ENCODE measurements at regions not wholly inside any gene's neighbourhood (a gene's known extent, or its start where the extent isn't known, plus 50 kb on each side); places are given as distances from the start of the nearest gene placed in this dataset.

GRCh38 chr3:22476976-22477375 lies 726.0 kb upstream of the ZNF385D start:
- no peak overlapping the region for H4K12ac ChIP-seq (ENCODE audit: low read depth, low read length)
- no peak for DNase-seq
- H2BK120ac ChIP-seq (ENCODE audit: insufficient read depth, low read length, poor library complexity) = no peak overlapping the region
- H3K14ac ChIP-seq (ENCODE audit: low read length) = no peak overlapping the region
- H3K27ac ChIP-seq (ENCODE audit: low read depth, low read length) = no peak overlapping the region
- no peak overlapping the region for H2BK12ac ChIP-seq (ENCODE audit: low read length)
- no peak overlapping the region for H2BK5ac ChIP-seq (ENCODE audit: low read depth, low read length, poor library complexity)
- H3K9me3 ChIP-seq (ENCODE audit: insufficient read depth, low read depth, low read length) = no peaks in the 10 kb centered on the region
- no peaks in the 10 kb centered on the region for H3K36me3 ChIP-seq (ENCODE audit: control insufficient read depth in 1 of 2, insufficient read depth in 2 of 2, low read length in 2 of 2)
- no peak overlapping the region for H2AK5ac ChIP-seq (ENCODE audit: low read length)
- no peak overlapping the region for H3K18ac ChIP-seq (ENCODE audit: low read length)
- H3K23ac ChIP-seq (ENCODE audit: low read length) = no peak overlapping the region
- no peaks in the 10 kb centered on the region for H3K27me3 ChIP-seq (ENCODE audit: insufficient read depth, low read length)
- no peaks in the 10 kb centered on the region for H3K4me1 ChIP-seq (ENCODE audit: control insufficient read depth in 1 of 2, insufficient read depth in 2 of 2, low read length in 2 of 2)
- no peaks in the 10 kb centered on the region for H3K79me2 ChIP-seq (ENCODE audit: control insufficient read depth, insufficient read depth, low read length, poor library complexity)
- H3K79me1 ChIP-seq (ENCODE audit: low read length) = no peaks in the 10 kb centered on the region
- no peak overlapping the region for H3K4me2 ChIP-seq (ENCODE audit: low read length)
- no peak overlapping the region for H4K91ac ChIP-seq (ENCODE audit: low read depth, low read length)
- H3K4me3 ChIP-seq (ENCODE audit: low read depth, low read length) = no peak overlapping the region
- H3K4ac ChIP-seq (ENCODE audit: low read depth, low read length) = no peak overlapping the region
- no peak overlapping the region for H2AFZ ChIP-seq (ENCODE audit: insufficient read depth, low read length, poor library complexity)
- no peak overlapping the region for H3K9ac ChIP-seq (ENCODE audit: low read length)
- no peak overlapping the region for H4K8ac ChIP-seq (ENCODE audit: low read depth, low read length)
- no CpG with 5 or more reads among the region's 1 CpG for WGBS (ENCODE audit: extremely low coverage, insufficient coverage, insufficient read length)

GRCh38 chr3:22485954-22486353 lies 717.2 kb upstream of the UBE2E2 start:
- H2BK5ac ChIP-seq (ENCODE audit: low read depth, low read length, poor library complexity) = no peak overlapping the region
- H3K27ac ChIP-seq (ENCODE audit: low read depth, low read length) = no peak overlapping the region
- no peak overlapping the region for H3K4me2 ChIP-seq (ENCODE audit: low read length)
- no peak overlapping the region for H4K12ac ChIP-seq (ENCODE audit: low read depth, low read length)
- no peak overlapping the region for H4K8ac ChIP-seq (ENCODE audit: low read depth, low read length)
- H3K4me3 ChIP-seq (ENCODE audit: low read depth, low read length) = no peak overlapping the region
- H3K27me3 ChIP-seq (ENCODE audit: insufficient read depth, low read length) = no peaks in the 10 kb centered on the region
- no peak overlapping the region for H3K18ac ChIP-seq (ENCODE audit: low read length)
- H4K91ac ChIP-seq (ENCODE audit: low read depth, low read length) = no peak overlapping the region
- no peak overlapping the region for H2AK5ac ChIP-seq (ENCODE audit: low read length)
- WGBS (ENCODE audit: extremely low coverage, insufficient coverage, insufficient read length) = no CpG with 5 or more reads among the region's 3 CpGs
- H3K36me3 ChIP-seq (ENCODE audit: control insufficient read depth in 1 of 2, insufficient read depth in 2 of 2, low read length in 2 of 2) = no peaks in the 10 kb centered on the region
- no peaks in the 10 kb centered on the region for H3K9me3 ChIP-seq (ENCODE audit: insufficient read depth, low read depth, low read length)
- no peak overlapping the region for H2BK120ac ChIP-seq (ENCODE audit: insufficient read depth, low read length, poor library complexity)
- no peaks in the 10 kb centered on the region for H3K4me1 ChIP-seq (ENCODE audit: control insufficient read depth in 1 of 2, insufficient read depth in 2 of 2, low read length in 2 of 2)
- H2AFZ ChIP-seq (ENCODE audit: insufficient read depth, low read length, poor library complexity) = no peak overlapping the region
- no peak overlapping the region for H2BK12ac ChIP-seq (ENCODE audit: low read length)
- no peaks in the 10 kb centered on the region for H3K79me1 ChIP-seq (ENCODE audit: low read length)
- H3K79me2 ChIP-seq (ENCODE audit: control insufficient read depth, insufficient read depth, low read length, poor library complexity) = no peaks in the 10 kb centered on the region
- no peak overlapping the region for H3K23ac ChIP-seq (ENCODE audit: low read length)
- no peak for DNase-seq
- H3K4ac ChIP-seq (ENCODE audit: low read depth, low read length) = no peak overlapping the region
- no peak overlapping the region for H3K9ac ChIP-seq (ENCODE audit: low read length)
- H3K14ac ChIP-seq (ENCODE audit: low read length) = no peak overlapping the region

GRCh38 chr3:22490747-22491146 lies 712.4 kb upstream of the UBE2E2 start:
- no peak overlapping the region for H2BK12ac ChIP-seq (ENCODE audit: low read length)
- H3K4me2 ChIP-seq (ENCODE audit: low read length) = no peak overlapping the region
- H3K18ac ChIP-seq (ENCODE audit: low read length) = no peak overlapping the region
- H3K9me3 ChIP-seq (ENCODE audit: insufficient read depth, low read depth, low read length) = no peaks in the 10 kb centered on the region
- H3K27ac ChIP-seq (ENCODE audit: low read depth, low read length) = no peak overlapping the region
- H2AFZ ChIP-seq (ENCODE audit: insufficient read depth, low read length, poor library complexity) = no peak overlapping the region
- no peak overlapping the region for H3K9ac ChIP-seq (ENCODE audit: low read length)
- no peaks in the 10 kb centered on the region for H3K79me1 ChIP-seq (ENCODE audit: low read length)
- H3K23ac ChIP-seq (ENCODE audit: low read length) = no peak overlapping the region
- H3K4ac ChIP-seq (ENCODE audit: low read depth, low read length) = no peak overlapping the region
- no peak overlapping the region for H3K14ac ChIP-seq (ENCODE audit: low read length)
- no CpG with 5 or more reads among the region's 1 CpG for whole genome bisulfite sequencing (ENCODE audit: extremely low coverage, insufficient coverage, insufficient read length)
- H3K4me1 ChIP-seq (ENCODE audit: control insufficient read depth in 1 of 2, insufficient read depth in 2 of 2, low read length in 2 of 2) = no peaks in the 10 kb centered on the region
- H3K79me2 ChIP-seq (ENCODE audit: control insufficient read depth, insufficient read depth, low read length, poor library complexity) = no peaks in the 10 kb centered on the region
- H4K12ac ChIP-seq (ENCODE audit: low read depth, low read length) = no peak overlapping the region
- no peak overlapping the region for H4K91ac ChIP-seq (ENCODE audit: low read depth, low read length)
- no peak for DNase-seq
- no peak overlapping the region for H4K8ac ChIP-seq (ENCODE audit: low read depth, low read length)
- no peaks in the 10 kb centered on the region for H3K27me3 ChIP-seq (ENCODE audit: insufficient read depth, low read length)
- H2AK5ac ChIP-seq (ENCODE audit: low read length) = no peak overlapping the region
- H3K4me3 ChIP-seq (ENCODE audit: low read depth, low read length) = no peak overlapping the region
- H2BK120ac ChIP-seq (ENCODE audit: insufficient read depth, low read length, poor library complexity) = no peak overlapping the region
- no peak overlapping the region for H2BK5ac ChIP-seq (ENCODE audit: low read depth, low read length, poor library complexity)
- H3K36me3 ChIP-seq (ENCODE audit: control insufficient read depth in 1 of 2, insufficient read depth in 2 of 2, low read length in 2 of 2) = no peaks in the 10 kb centered on the region

GRCh38 chr3:22491344-22491743 lies 711.8 kb upstream of the UBE2E2 start:
- Histone ChIP-seq H3K36me3 (ENCODE audit: control insufficient read depth in 1 of 2, insufficient read depth in 2 of 2, low read length in 2 of 2) (no peaks in the 10 kb centered on the region), H3K79me2 (ENCODE audit: control insufficient read depth, insufficient read depth, low read length, poor library complexity) (no peaks in the 10 kb centered on the region), H3K4me2 (ENCODE audit: low read length) (no peak overlapping the region), H4K91ac (ENCODE audit: low read depth, low read length) (no peak overlapping the region), H2AFZ (ENCODE audit: insufficient read depth, low read length, poor library complexity) (no peak overlapping the region), H3K18ac (ENCODE audit: low read length) (no peak overlapping the region), H3K79me1 (ENCODE audit: low read length) (no peaks in the 10 kb centered on the region), H3K4me3 (ENCODE audit: low read depth, low read length) (no peak overlapping the region), H3K27ac (ENCODE audit: low read depth, low read length) (no peak overlapping the region), H3K4me1 (ENCODE audit: control insufficient read depth in 1 of 2, insufficient read depth in 2 of 2, low read length in 2 of 2) (no peaks in the 10 kb centered on the region), H3K9ac (ENCODE audit: low read length) (no peak overlapping the region), H3K14ac (ENCODE audit: low read length) (no peak overlapping the region), H3K23ac (ENCODE audit: low read length) (no peak overlapping the region), H2AK5ac (ENCODE audit: low read length) (no peak overlapping the region), H3K27me3 (ENCODE audit: insufficient read depth, low read length) (no peaks in the 10 kb centered on the region), H2BK120ac (ENCODE audit: insufficient read depth, low read length, poor library complexity) (no peak overlapping the region), H2BK12ac (ENCODE audit: low read length) (no peak overlapping the region), H4K8ac (ENCODE audit: low read depth, low read length) (no peak overlapping the region), H4K12ac (ENCODE audit: low read depth, low read length) (no peak overlapping the region), H3K4ac (ENCODE audit: low read depth, low read length) (no peak overlapping the region), H3K9me3 (ENCODE audit: insufficient read depth, low read depth, low read length) (no peaks in the 10 kb centered on the region), H2BK5ac (ENCODE audit: low read depth, low read length, poor library complexity) (no peak overlapping the region)
- DNase-seq = no peak
- WGBS (ENCODE audit: extremely low coverage, insufficient coverage, insufficient read length) = no CpG with 5 or more reads among the region's 1 CpG
